Tibial nerve (tissue), 4 donors: ENCODE measurements at regions not wholly inside any gene's neighbourhood (a gene's known extent, or its start where the extent isn't known, plus 50 kb on each side); places are given as distances from the start of the nearest gene placed in this dataset.

Experiments
- EP300 ChIP-seq, 2 donors: sonication (generic); formaldehyde crosslinking; IDR thresholded peaks; one replicate each; pipeline ENCODE4 v1.6.1; 2017; ENCODE audit warnings: antibody characterized with exemption in 2 of 2, mild to moderate bottlenecking in 1 of 2
- TF ChIP-seq, protein P1 (sequence below), 5 experiments: fragments of 200-600 bp in 3 of 5; fragments of 450-650 bp in 2 of 5; sonication (generic) in 3 of 5; IDR thresholded peaks; one replicate each; pipeline ENCODE4 v1.5.1; 2016 to 2019; ENCODE audit warnings: antibody characterized with exemption in 5 of 5, mild to moderate bottlenecking in 3 of 5, moderate library complexity in 2 of 5

DNA sequence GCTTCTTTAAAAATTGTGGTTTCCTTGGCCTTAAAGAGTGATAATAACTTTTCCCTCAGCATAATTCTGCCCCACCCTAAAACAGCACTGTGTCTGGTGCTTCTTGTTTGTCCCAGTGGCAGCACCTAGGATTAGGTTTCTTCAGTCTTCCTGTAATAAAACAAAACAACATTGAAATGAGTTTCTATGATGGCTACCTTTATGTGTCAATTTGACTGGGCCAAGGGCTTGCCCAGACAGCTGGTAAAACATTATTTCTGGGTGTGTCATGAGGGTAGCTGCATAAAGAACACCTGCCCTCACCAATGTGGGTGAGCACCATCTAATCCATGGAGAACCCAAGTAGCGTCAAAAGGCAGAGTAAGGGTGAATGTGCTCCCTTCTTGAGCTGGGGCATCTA, 117.8 kb downstream of the QRSL1 start:
- TF ChIP-seq, protein P1, sequence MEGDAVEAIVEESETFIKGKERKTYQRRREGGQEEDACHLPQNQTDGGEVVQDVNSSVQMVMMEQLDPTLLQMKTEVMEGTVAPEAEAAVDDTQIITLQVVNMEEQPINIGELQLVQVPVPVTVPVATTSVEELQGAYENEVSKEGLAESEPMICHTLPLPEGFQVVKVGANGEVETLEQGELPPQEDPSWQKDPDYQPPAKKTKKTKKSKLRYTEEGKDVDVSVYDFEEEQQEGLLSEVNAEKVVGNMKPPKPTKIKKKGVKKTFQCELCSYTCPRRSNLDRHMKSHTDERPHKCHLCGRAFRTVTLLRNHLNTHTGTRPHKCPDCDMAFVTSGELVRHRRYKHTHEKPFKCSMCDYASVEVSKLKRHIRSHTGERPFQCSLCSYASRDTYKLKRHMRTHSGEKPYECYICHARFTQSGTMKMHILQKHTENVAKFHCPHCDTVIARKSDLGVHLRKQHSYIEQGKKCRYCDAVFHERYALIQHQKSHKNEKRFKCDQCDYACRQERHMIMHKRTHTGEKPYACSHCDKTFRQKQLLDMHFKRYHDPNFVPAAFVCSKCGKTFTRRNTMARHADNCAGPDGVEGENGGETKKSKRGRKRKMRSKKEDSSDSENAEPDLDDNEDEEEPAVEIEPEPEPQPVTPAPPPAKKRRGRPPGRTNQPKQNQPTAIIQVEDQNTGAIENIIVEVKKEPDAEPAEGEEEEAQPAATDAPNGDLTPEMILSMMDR (IDR thresholded peaks at IDR 0.05): no peak
- TF ChIP-seq EP300 (IDR thresholded peaks at IDR 0.05): no peak
